Smooth muscle cell (in vitro differentiated cells): ENCODE measurements at regions not wholly inside any gene's neighbourhood (a gene's known extent, or its start where the extent isn't known, plus 50 kb on each side); places are given as distances from the start of the nearest gene placed in this dataset.

ENCODE experiments used
- DNase-seq: peaks from one replicate; lab custom pipeline; 2025; ENCODE audit not compliant: unreplicated experiment; lab: John Stamatoyannopoulos, UW
- H2AFZ ChIP-seq: fragments of 200-600 bp; sonication (generic); 2 replicates; pipeline ENCODE4 v1.6.0; 2016; ENCODE audit warnings: antibody characterized with exemption, low read depth, mild to moderate bottlenecking
- H3F3A ChIP-seq: fragments of 200-600 bp; sonication (generic); 2 replicates; pipeline ENCODE4 v1.6.0; 2017; ENCODE audit warnings: antibody characterized with exemption, low read depth
- H3K27ac ChIP-seq: fragments of 200-600 bp; sonication (generic); 2 replicates; pipeline ENCODE4 v1.5.1; 2016; ENCODE audit warnings: low read depth, mild to moderate bottlenecking
- H3K27me3 ChIP-seq: fragments of 200-600 bp; sonication (generic); 2 replicates; pipeline ENCODE4 v1.6.1; 2016; ENCODE audit warnings: low read depth, mild to moderate bottlenecking
- H3K36me3 ChIP-seq: fragments of 200-600 bp; sonication (generic); 2 replicates; pipeline ENCODE4 v1.5.1; 2016; ENCODE audit warnings: low read depth
- H3K4me1 ChIP-seq: fragments of 200-600 bp; sonication (generic); 2 replicates; pipeline ENCODE4 v1.5.1; 2016; ENCODE audit warnings: low read depth
- H3K4me2 ChIP-seq: fragments of 200-600 bp; sonication (generic); 2 replicates; pipeline ENCODE4 v1.6.0; 2016; ENCODE audit warnings: mild to moderate bottlenecking
- H3K4me3 ChIP-seq: fragments of 200-600 bp; sonication (generic); 2 replicates; pipeline ENCODE4 v1.5.1; 2016; ENCODE audit warnings: mild to moderate bottlenecking
- H3K79me2 ChIP-seq: fragments of 200-600 bp; sonication (generic); 2 replicates; pipeline ENCODE4 v1.6.0; 2016; ENCODE audit warnings: low read depth, mild to moderate bottlenecking
- H3K9ac ChIP-seq: fragments of 200-600 bp; sonication (generic); 2 replicates; pipeline ENCODE4 v1.6.0; 2016; ENCODE audit warnings: low read depth
- H3K9me3 ChIP-seq: fragments of 200-600 bp; sonication (generic); replicated peaks from 2 replicates; pipeline ENCODE4 v1.5.1; 2016; ENCODE audit warnings: low read depth
- H4K20me1 ChIP-seq: fragments of 200-600 bp; sonication (generic); 2 replicates; pipeline ENCODE4 v1.6.0; 2016; ENCODE audit warnings: low read depth
- CTCF ChIP-seq: fragments of 200-600 bp; sonication (generic); IDR thresholded peaks from 2 replicates; pipeline ENCODE4 v1.5.1; 2017; ENCODE audit warnings: borderline replicate concordance, mild to moderate bottlenecking, antibody characterized with exemption; ENCODE audit not compliant: insufficient read depth, poor library complexity, severe bottlenecking
- WGBS: methylation state at CpG from one replicate; pipeline ENCODE4 v1.1.7; 2016; ENCODE audit warnings: low lambda C conversion rate; 5-methylcytosine and 5-hydroxymethylcytosine counted together

- H4K20me1 ChIP-seq, result no peaks in the 10 kb centered on the region
- H2AFZ ChIP-seq, result no peak overlapping the region
- H3K4me3 ChIP-seq, result no peak overlapping the region
- DNase-seq, result no peak
- no peaks in the 10 kb centered on the region for H3K9me3 ChIP-seq
- no peak overlapping the region for H3K9ac ChIP-seq
- no peaks in the 10 kb centered on the region for H3K4me1 ChIP-seq
- H3K27me3 ChIP-seq, result no peaks in the 10 kb centered on the region
- TF ChIP-seq CTCF, result no peak
- 60% methylated on average over 1 of the region's 1 CpG for WGBS
- no peaks in the 10 kb centered on the region for H3F3A ChIP-seq
- H3K4me2 ChIP-seq, result no peak overlapping the region
- H3K27ac ChIP-seq, result no peak overlapping the region
- H3K79me2 ChIP-seq, result no peaks in the 10 kb centered on the region
- H3K36me3 ChIP-seq, result no peaks in the 10 kb centered on the region
Observed at GRCh38 chr21:17348849-17349248, 164.0 kb upstream of the CXADR start.

- Histone ChIP-seq H3K9ac (no peak overlapping the region), H3K27me3 (no peaks in the 10 kb centered on the region), H3K79me2 (no peaks in the 10 kb centered on the region), H2AFZ (no peak overlapping the region), H3K4me1 (no peaks in the 10 kb centered on the region), H3K27ac (peak overlapping the region; percentile 74), H3F3A (no peaks in the 10 kb centered on the region), H3K9me3 (no peaks in the 10 kb centered on the region), H4K20me1 (no peaks in the 10 kb centered on the region), H3K36me3 (no peaks in the 10 kb centered on the region), H3K4me2 (peak overlapping the region; percentile 43), H3K4me3 (no peak overlapping the region)
- WGBS, result 57% methylated on average over 2 of the region's 2 CpGs
- no peak for DNase-seq
- no peak for TF ChIP-seq CTCF
Observed at GRCh38 chr21:17351766-17352165, 161.1 kb upstream of the CXADR start.

GRCh38 chr21:17352996-17353655 lies 159.7 kb upstream of the CXADR start:
- DNase-seq, result no peak
- 77% methylated on average over 3 of the region's 3 CpGs for WGBS
- TF ChIP-seq CTCF, result no peak

GRCh38 chr21:17359781-17360180 lies 153.1 kb upstream of the CXADR start:
- no peak overlapping the region for H3K27ac ChIP-seq
- H3K4me3 ChIP-seq, result no peak overlapping the region
- no peaks in the 10 kb centered on the region for H3K4me1 ChIP-seq
- H3K27me3 ChIP-seq, result no peaks in the 10 kb centered on the region
- no peaks in the 10 kb centered on the region for H3K9me3 ChIP-seq
- DNase-seq, result no peak
- no peak overlapping the region for H3K9ac ChIP-seq
- no peaks in the 10 kb centered on the region for H3K36me3 ChIP-seq
- 89% methylated on average over 2 of the region's 2 CpGs for WGBS
- H3K79me2 ChIP-seq, result no peaks in the 10 kb centered on the region
- TF ChIP-seq CTCF, result no peak
- H4K20me1 ChIP-seq, result no peaks in the 10 kb centered on the region
- H3K4me2 ChIP-seq, result no peak overlapping the region
- H2AFZ ChIP-seq, result no peak overlapping the region
- no peaks in the 10 kb centered on the region for H3F3A ChIP-seq

More at GRCh38 chr21:17352996-17353655, 159.7 kb upstream of the CXADR start:
- no peak overlapping the region for H2AFZ ChIP-seq
- no peak overlapping the region for H3K4me3 ChIP-seq
- H3F3A ChIP-seq, result no peaks in the 10 kb centered on the region
- H3K79me2 ChIP-seq, result no peaks in the 10 kb centered on the region
- H3K27me3 ChIP-seq, result no peaks in the 10 kb centered on the region
- no peak overlapping the region for H3K9ac ChIP-seq
- H4K20me1 ChIP-seq, result no peaks in the 10 kb centered on the region
- peak overlapping the region; percentile 74 for H3K27ac ChIP-seq
- H3K9me3 ChIP-seq, result no peaks in the 10 kb centered on the region
- H3K36me3 ChIP-seq, result no peaks in the 10 kb centered on the region
- H3K4me2 ChIP-seq, result no peak overlapping the region
- H3K4me1 ChIP-seq, result no peaks in the 10 kb centered on the region
